ENCODE measurements at regions not wholly inside any gene's neighbourhood (a gene's known extent, or its start where the extent isn't known, plus 50 kb on each side); places are given as distances from the start of the nearest gene placed in this dataset.
A peak's percentile ranks its signal among the peaks of the same experiment; 100 is the strongest.
"Not testable (repeated sequence)": the region's sequence is repeated elsewhere in the genome, so short reads cannot be mapped to it uniquely, and the experiment has no call there.

GRCh38 chr11:80987171-80987570 lies 1546.3 kb upstream of the TENM4 start:
- DNase-seq: no peak

GRCh38 chr11:80986421-80987074 lies 1545.7 kb upstream of the TENM4 start:
- no peak for DNase-seq

GRCh38 chr11:80980227-80980626 lies 1539.4 kb upstream of the TENM4 start:
- no peak for DNase-seq

GRCh38 chr11:80973786-80974185 lies 1533.0 kb upstream of the TENM4 start:
- DNase-seq: no peak

- DNase-seq: no peak
Measured at GRCh38 chr11:80970037-80970436, 1529.2 kb upstream of the TENM4 start.

- no peak for DNase-seq
Measured at GRCh38 chr11:80967649-80968048, 1526.8 kb upstream of the TENM4 start.

- no peak for DNase-seq
Measured at GRCh38 chr11:80960381-80961029, 1519.7 kb upstream of the TENM4 start.

GRCh38 chr11:80959751-80960150 lies 1518.9 kb upstream of the TENM4 start:
- no peak for DNase-seq

- DNase-seq: no peak
Measured at GRCh38 chr11:80958987-80959386, 1518.2 kb upstream of the TENM4 start.

- no peak for DNase-seq
Measured at GRCh38 chr11:80958361-80958760, 1517.5 kb upstream of the TENM4 start.

- DNase-seq: no peak
Measured at GRCh38 chr11:80955588-80955987, 1514.8 kb upstream of the TENM4 start.

- no peak for DNase-seq
Measured at GRCh38 chr11:80948781-80949180, 1508.0 kb upstream of the TENM4 start.

- DNase-seq: no peak
Measured at GRCh38 chr11:80944758-80945157, 1503.9 kb upstream of the TENM4 start.

GRCh38 chr11:80943226-80943625 lies 1502.4 kb upstream of the TENM4 start:
- no peak for DNase-seq

- no peak for DNase-seq
Measured at GRCh38 chr11:80937842-80938241, 1497.0 kb upstream of the TENM4 start.

GRCh38 chr11:80930038-80930437 lies 1489.2 kb upstream of the TENM4 start:
- DNase-seq: no peak

GRCh38 chr11:80929031-80929805 lies 1488.4 kb upstream of the TENM4 start:
- DNase-seq: no peak

GRCh38 chr11:80925321-80925720 lies 1484.5 kb upstream of the TENM4 start:
- no peak for DNase-seq

GRCh38 chr11:80921310-80921709 lies 1480.5 kb upstream of the TENM4 start:
- DNase-seq: not testable (repeated sequence)

GRCh38 chr11:80916173-80916798 lies 1475.5 kb upstream of the TENM4 start:
- no peak for DNase-seq

GRCh38 chr11:80914311-80914710 lies 1473.5 kb upstream of the TENM4 start:
- DNase-seq: no peak

- DNase-seq: no peak
Measured at GRCh38 chr11:80911666-80912065, 1470.8 kb upstream of the TENM4 start.

GRCh38 chr11:80900265-80900664 lies 1459.4 kb upstream of the TENM4 start:
- DNase-seq: peak; percentile 20

GRCh38 chr11:80899381-80899780 lies 1458.6 kb upstream of the TENM4 start:
- peak; percentile 21 for DNase-seq

Measured in inflammatory macrophage treated with lipopolysaccharide for 4 hours (primary cell).